ENCODE measurements at regions not wholly inside any gene's neighbourhood (a gene's known extent, or its start where the extent isn't known, plus 50 kb on each side); places are given as distances from the start of the nearest gene placed in this dataset.
"Not testable (repeated sequence)": the region's sequence is repeated elsewhere in the genome, so short reads cannot be mapped to it uniquely, and the experiment has no call there.

DNA sequence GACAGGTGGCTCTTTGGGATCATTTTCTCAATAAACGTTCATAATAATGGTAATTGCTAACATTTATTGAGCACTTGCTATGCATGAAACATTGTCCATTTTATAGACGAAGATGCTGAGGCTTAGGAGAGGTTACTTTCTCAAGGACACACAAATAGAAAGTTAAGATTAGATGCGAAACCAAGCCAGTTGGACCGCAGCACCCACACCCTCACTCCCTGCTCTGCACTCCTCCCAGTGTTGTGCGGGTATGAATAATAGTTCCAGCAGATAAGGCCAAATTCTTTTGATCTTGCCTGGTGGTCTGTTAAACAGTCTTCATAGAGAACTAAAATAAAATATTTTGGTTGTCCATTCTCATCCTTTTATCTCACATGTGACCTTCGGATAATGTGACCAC lies 85.0 kb upstream of the BEND4 start:
- Histone ChIP-seq H3K27ac (no peak overlapping the region), H3K27me3 (no peaks in the 10 kb centered on the region), H3K9me3 (no peaks in the 10 kb centered on the region), H3K4me3 (no peak overlapping the region), H3K4me1 (no peaks in the 10 kb centered on the region), H3K36me3 (no peaks in the 10 kb centered on the region)
- TF ChIP-seq, protein P1, sequence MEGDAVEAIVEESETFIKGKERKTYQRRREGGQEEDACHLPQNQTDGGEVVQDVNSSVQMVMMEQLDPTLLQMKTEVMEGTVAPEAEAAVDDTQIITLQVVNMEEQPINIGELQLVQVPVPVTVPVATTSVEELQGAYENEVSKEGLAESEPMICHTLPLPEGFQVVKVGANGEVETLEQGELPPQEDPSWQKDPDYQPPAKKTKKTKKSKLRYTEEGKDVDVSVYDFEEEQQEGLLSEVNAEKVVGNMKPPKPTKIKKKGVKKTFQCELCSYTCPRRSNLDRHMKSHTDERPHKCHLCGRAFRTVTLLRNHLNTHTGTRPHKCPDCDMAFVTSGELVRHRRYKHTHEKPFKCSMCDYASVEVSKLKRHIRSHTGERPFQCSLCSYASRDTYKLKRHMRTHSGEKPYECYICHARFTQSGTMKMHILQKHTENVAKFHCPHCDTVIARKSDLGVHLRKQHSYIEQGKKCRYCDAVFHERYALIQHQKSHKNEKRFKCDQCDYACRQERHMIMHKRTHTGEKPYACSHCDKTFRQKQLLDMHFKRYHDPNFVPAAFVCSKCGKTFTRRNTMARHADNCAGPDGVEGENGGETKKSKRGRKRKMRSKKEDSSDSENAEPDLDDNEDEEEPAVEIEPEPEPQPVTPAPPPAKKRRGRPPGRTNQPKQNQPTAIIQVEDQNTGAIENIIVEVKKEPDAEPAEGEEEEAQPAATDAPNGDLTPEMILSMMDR (IDR thresholded peaks at IDR 0.05), result no peak
- no peak for TF ChIP-seq POLR2A (IDR thresholded peaks at IDR 0.05)
- no peak for DNase-seq
- 64 to 73% methylated on average over 6 of the region's 6 CpGs for WGBS, 2 donors
- intact Hi-C loops (cut with DNase I), result no loop called here

DNA sequence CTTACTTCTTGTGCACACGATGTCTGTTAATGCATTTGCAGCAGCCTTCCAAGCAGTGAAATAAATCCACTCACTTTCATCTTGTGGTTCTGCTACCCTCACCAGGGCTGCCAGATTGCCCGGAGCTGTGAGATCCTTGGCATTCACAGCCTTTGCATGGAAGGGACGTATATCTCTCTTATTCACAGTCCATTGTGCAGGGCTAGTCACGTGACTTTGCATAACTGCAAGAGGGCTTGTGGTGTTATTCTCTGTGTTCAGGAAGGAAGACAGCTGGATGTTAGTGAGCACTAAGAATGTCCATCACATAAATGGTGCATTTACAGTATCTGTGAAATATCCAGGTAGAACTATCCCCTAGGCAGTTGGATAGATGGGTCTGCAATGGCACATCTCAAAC lies 96.5 kb upstream of the BEND4 start:
- 25 to 34% methylated on average over 4 of the region's 4 CpGs for WGBS, 2 donors
- Histone ChIP-seq H3K36me3 (no peaks in the 10 kb centered on the region), H3K27me3 (no peaks in the 10 kb centered on the region), H3K9me3 (no peaks in the 10 kb centered on the region), H3K4me1 (no peaks in the 10 kb centered on the region), H3K27ac (no peak overlapping the region), H3K4me3 (no peak overlapping the region)
- intact Hi-C loops (cut with DNase I), result no loop called here
- DNase-seq, result no peak
- TF ChIP-seq, protein P1 (IDR thresholded peaks at IDR 0.05), result no peak
- no peak for TF ChIP-seq POLR2A (IDR thresholded peaks at IDR 0.05)

DNA sequence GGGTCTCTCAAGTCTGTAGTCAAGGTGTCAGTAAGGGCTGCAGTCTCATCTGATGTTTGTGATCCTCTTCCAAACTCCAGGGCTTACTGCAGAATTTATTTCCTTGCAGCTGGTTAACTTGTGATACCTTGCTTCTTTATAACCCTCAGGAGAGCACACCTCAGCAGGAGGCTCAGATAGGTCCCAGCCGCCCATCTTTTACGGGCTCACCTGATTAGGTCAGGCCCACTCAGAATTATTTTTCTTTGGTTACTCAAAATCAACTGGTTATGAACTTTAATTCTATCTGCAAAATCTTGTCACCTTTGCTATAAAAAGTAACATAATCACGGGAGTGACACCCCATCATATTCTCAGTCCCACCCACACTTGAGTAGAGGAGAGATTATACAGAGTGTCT lies 99.9 kb upstream of the BEND4 start:
- H3K27me3 ChIP-seq, result no peaks in the 10 kb centered on the region
- TF ChIP-seq POLR2A (IDR thresholded peaks at IDR 0.05), result no peak
- TF ChIP-seq, protein P1 (IDR thresholded peaks at IDR 0.05), result no peak
- H3K4me3 ChIP-seq, result no peak overlapping the region
- H3K9me3 ChIP-seq, result no peaks in the 10 kb centered on the region
- no peak overlapping the region for H3K27ac ChIP-seq
- intact Hi-C loops (cut with DNase I), result no loop called here
- 83 to 86% methylated on average over 3 of the region's 3 CpGs for WGBS, 2 donors
- no peak for DNase-seq
- no peaks in the 10 kb centered on the region for H3K4me1 ChIP-seq
- H3K36me3 ChIP-seq, result no peaks in the 10 kb centered on the region

DNA sequence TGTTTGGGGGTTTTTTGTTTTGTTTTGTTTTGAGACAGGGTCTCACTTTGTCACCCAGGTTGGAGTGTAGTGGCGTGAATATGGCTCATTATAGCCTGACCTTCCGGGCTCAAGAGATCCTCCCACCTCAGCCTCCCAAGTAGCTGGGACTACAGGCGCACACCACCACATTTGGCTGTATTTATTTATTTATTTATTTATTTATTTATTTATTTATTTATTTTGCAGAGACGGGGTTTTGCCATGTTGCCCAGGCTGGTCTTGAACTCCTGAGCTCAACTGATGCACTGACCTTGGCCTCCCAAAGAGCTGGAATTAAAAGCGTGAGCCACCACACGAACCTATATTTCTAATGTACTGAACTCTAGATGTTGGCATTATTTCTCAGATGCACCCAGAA lies 105.2 kb upstream of the BEND4 start:
- intact Hi-C loops (cut with DNase I); H3K36me3 ChIP-seq; H3K9me3 ChIP-seq; H3K27me3 ChIP-seq; H3K27ac ChIP-seq; H3K4me1 ChIP-seq; DNase-seq; H3K4me3 ChIP-seq: not testable (repeated sequence)
- 92 to 94% methylated on average over 6 of the region's 6 CpGs for WGBS, 2 donors

DNA sequence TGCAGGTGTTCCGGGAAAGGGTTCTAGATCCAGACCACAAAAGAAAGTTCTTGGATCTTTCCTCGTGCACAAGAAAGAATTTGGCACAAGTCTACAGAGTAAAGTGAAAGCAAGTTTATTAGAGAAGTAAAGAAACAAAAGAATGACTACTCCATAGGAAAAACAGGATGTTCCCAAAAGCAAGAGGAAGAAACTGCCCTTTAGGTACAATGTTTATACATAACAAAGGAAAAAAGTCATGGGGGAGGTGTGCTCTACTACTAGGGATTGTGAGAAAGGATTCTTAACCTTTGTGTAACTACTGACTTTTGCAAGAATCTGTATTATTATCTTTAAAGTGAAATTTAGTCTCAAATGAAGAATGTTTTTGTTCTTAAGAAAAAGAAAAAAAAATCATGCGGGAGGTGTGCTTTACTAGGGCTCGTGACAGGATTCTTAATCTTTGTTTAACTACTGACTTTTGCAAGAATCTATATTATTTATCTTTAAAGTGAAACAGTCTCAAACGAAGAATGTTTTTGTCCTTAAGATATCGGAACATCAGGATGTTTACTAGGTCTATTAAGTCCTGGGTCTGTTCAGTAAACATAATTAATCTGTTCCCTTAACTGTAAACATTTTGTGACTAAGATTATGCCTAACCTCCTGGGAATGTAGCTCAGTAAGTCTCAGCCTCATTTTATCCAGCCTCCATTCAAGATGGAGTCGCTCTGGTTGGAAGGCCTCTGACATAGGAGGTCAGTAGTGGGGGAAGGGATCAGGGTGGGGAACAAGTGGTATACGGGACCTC lies 110.4 kb upstream of the BEND4 start:
- no peak overlapping the region for H3K27ac ChIP-seq
- WGBS, 2 donors, result 50 to 51% methylated on average over 8 of the region's 8 CpGs
- no peaks in the 10 kb centered on the region for H3K27me3 ChIP-seq

More for the DNA sequence above, 110.4 kb upstream of the BEND4 start:
- intact Hi-C loops (cut with DNase I), result no loop called here
- H3K9me3 ChIP-seq, result no peaks in the 10 kb centered on the region
- no peak for DNase-seq
- H3K4me1 ChIP-seq, result no peaks in the 10 kb centered on the region
- H3K4me3 ChIP-seq, result no peak overlapping the region
- TF ChIP-seq, protein P1 (IDR thresholded peaks at IDR 0.05), result no peak
- no peak for TF ChIP-seq POLR2A (IDR thresholded peaks at IDR 0.05)
- no peaks in the 10 kb centered on the region for H3K36me3 ChIP-seq

All from esophagus squamous epithelium (tissue), 5 donors.